Adrenal gland (tissue), 9 donors: ENCODE measurements at regions not wholly inside any gene's neighbourhood (a gene's known extent, or its start where the extent isn't known, plus 50 kb on each side); places are given as distances from the start of the nearest gene placed in this dataset.

Experiments
- DNase-seq, 7 donors: peaks; one replicate each; pipeline ENCODE4 v3.0.0-alpha.2; 2019 to 2020
- H3K27ac ChIP-seq, 5 donors: fragments of 200-600 bp; sonication (generic) in 4 of 5; 1 replicate in 3 of 5; 2 replicates in 2 of 5; pipeline versions ENCODE4 v1.5.1 to v1.8.0; 2016 to 2020; ENCODE audit warnings: mild to moderate bottlenecking in 1 of 5
- H3K27me3 ChIP-seq: fragments of 200-600 bp; 2 replicates; pipeline ENCODE4 v1.8.0; 2021
- H3K36me3 ChIP-seq, 2 donors: fragments of 200-600 bp; replicated peaks in 1 of 2; 1 replicate in 1 of 2; 2 replicates in 1 of 2; pipeline versions ENCODE4 v1.5.1 to v1.8.0; 2018 to 2022
- H3K4me1 ChIP-seq, 2 donors: fragments of 200-600 bp; replicated peaks in 1 of 2; 1 replicate in 1 of 2; 2 replicates in 1 of 2; pipeline versions ENCODE4 v1.5.1 to v1.8.0; 2018 to 2021
- H3K4me3 ChIP-seq, 4 donors: fragments of 200-600 bp; sonication (generic) in 3 of 4; one replicate each; pipeline ENCODE4 v1.5.1; 2016 to 2018
- H3K9me3 ChIP-seq, 3 donors: fragments of 200-600 bp; sonication (generic) in 1 of 3; replicated peaks in 1 of 3; 1 replicate in 2 of 3; 2 replicates in 1 of 3; pipeline versions ENCODE4 v1.5.1 to v1.8.0; 2016 to 2021
- POLR2A ChIP-seq, 2 donors: fragments of 450-650 bp; IDR thresholded peaks; one replicate each; pipeline ENCODE4 v1.6.1; 2017; ENCODE audit warnings: antibody characterized with exemption in 2 of 2, mild to moderate bottlenecking in 2 of 2, moderate library complexity in 1 of 2
- WGBS, 4 donors: extraction: QIAGEN DNeasy Blood & Tissue Kit in 2 of 4; methylation state at CpG; one replicate each; pipeline versions ENCODE4 v1.1.5 to v1.1.7; 2013 to 2017; 5-methylcytosine and 5-hydroxymethylcytosine counted together
- intact Hi-C, 2 donors: fragments of 100-400 bp; cut with DNase I; formaldehyde crosslinking; loops; one replicate each; pipeline versions ENCODE4 v1.14.1 to v1.15.0; 2022 to 2023
- TF ChIP-seq, protein P1 (sequence below), 6 experiments: fragments of 450-650 bp in 4 of 6; fragments of 200-600 bp in 2 of 6; sonication (generic) in 1 of 6; IDR thresholded peaks; 1 replicate in 5 of 6; 2 replicates in 1 of 6; pipeline versions ENCODE4 v1.5.1 to v1.8.0; 2016 to 2021; ENCODE audit warnings: antibody characterized with exemption in 6 of 6, mild to moderate bottlenecking in 2 of 6, moderate library complexity in 1 of 6
- donor health status: healthy with polysubstance abuse.
- donor health status: Bipolar disorder and iron deficiency.
- donor health status: DM: yes; HTN: yes; CAD: no.
- donor health status: DM: no; HTN: no; CAD: no.
- donor health status: DM: no; HTN: no; CAD: no.

DNA sequence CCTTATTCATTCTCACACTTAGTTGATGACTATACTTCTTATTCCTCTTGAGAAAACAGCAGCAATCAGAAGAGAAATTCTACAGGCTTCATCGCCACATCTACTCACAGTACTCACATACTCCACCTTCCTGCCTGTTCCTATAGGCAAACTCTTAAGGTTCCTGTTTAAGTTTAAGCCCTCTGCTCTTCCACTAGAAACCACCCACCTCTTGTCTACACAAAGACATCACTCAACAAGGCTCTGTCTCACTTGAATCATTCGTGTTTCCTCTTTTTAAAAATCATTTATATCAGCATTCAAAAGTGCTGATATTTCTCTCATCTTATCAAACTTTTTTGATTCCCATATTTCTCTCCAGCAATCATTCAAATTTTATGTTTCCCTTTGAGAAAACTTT, 85.5 kb upstream of the ADO start:
- no peak overlapping the region for H3K27ac ChIP-seq

DNA sequence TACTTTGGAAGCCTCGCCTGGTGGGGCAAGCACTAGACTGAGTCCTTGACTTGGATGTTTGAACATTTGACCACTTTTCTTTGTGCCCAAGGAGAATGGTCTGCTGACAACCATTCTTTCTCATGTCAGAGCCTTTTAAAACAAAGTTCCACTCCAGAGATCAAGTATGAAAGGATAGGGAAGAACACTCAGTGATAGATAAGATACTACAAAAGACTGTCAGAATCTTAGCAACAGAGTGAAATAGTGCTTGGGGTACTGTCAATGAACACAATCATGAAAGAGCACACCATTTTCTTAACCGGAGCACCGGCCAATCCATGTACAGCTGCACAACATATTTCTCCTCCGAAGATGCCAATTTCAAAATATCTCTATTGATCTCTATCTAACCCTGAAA, 82.8 kb upstream of the ADO start:
- intact Hi-C loops: no loop called here
- WGBS, 4 donors: 76 to 80% (median 79%) methylated on average over 4 of the region's 4 CpGs
- Histone ChIP-seq H3K4me1 (no peaks in the 10 kb centered on the region), H3K9me3 (no peaks in the 10 kb centered on the region), H3K36me3 (no peaks in the 10 kb centered on the region), H3K27ac (no peak overlapping the region), H3K4me3 (no peak overlapping the region), H3K27me3 (no peaks in the 10 kb centered on the region)
- no peak for DNase-seq
- TF ChIP-seq, protein P1, sequence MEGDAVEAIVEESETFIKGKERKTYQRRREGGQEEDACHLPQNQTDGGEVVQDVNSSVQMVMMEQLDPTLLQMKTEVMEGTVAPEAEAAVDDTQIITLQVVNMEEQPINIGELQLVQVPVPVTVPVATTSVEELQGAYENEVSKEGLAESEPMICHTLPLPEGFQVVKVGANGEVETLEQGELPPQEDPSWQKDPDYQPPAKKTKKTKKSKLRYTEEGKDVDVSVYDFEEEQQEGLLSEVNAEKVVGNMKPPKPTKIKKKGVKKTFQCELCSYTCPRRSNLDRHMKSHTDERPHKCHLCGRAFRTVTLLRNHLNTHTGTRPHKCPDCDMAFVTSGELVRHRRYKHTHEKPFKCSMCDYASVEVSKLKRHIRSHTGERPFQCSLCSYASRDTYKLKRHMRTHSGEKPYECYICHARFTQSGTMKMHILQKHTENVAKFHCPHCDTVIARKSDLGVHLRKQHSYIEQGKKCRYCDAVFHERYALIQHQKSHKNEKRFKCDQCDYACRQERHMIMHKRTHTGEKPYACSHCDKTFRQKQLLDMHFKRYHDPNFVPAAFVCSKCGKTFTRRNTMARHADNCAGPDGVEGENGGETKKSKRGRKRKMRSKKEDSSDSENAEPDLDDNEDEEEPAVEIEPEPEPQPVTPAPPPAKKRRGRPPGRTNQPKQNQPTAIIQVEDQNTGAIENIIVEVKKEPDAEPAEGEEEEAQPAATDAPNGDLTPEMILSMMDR (IDR thresholded peaks at IDR 0.05): no peak
- no peak for TF ChIP-seq POLR2A (IDR thresholded peaks at IDR 0.05)

More for the DNA sequence above, 85.5 kb upstream of the ADO start:
- no peaks in the 10 kb centered on the region for H3K27me3 ChIP-seq
- 73 to 79% (median 77%) methylated on average over 2 of the region's 2 CpGs for WGBS, 4 donors
- TF ChIP-seq POLR2A (IDR thresholded peaks at IDR 0.05): no peak
- TF ChIP-seq, protein P1 (IDR thresholded peaks at IDR 0.05): no peak
- H3K36me3 ChIP-seq: no peaks in the 10 kb centered on the region
- H3K4me3 ChIP-seq: no peak overlapping the region
- no peaks in the 10 kb centered on the region for H3K9me3 ChIP-seq
- intact Hi-C loops: no loop called here
- DNase-seq: no peak
- H3K4me1 ChIP-seq: no peaks in the 10 kb centered on the region

DNA sequence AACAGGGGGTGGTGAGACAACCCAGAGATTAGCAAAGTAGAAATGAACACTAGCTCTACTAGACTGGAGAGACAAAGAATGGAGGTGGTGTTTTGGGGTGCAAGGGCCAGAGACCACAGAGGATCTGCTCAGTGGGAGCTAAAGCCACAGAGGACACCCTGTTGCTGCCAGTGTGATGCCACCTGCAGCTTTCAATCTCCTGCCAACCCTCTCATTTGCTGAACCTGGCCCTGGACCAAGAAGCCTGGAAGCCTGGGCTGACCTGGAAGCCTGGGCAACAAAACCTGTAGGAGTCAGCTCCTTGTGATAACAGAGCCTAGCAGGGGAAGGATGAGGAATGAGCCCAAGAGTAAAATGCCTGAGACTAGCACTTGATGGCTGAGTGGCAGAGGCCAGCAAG, 81.1 kb upstream of the ADO start:
- intact Hi-C loops: no loop called here
- no peak for DNase-seq
- no peaks in the 10 kb centered on the region for H3K36me3 ChIP-seq
- H3K4me3 ChIP-seq: no peak overlapping the region
- no peaks in the 10 kb centered on the region for H3K9me3 ChIP-seq
- no peaks in the 10 kb centered on the region for H3K27me3 ChIP-seq
- H3K4me1 ChIP-seq: no peaks in the 10 kb centered on the region
- TF ChIP-seq, protein P1 (IDR thresholded peaks at IDR 0.05): no peak
- no peak for TF ChIP-seq POLR2A (IDR thresholded peaks at IDR 0.05)
- H3K27ac ChIP-seq: no peak overlapping the region

DNA sequence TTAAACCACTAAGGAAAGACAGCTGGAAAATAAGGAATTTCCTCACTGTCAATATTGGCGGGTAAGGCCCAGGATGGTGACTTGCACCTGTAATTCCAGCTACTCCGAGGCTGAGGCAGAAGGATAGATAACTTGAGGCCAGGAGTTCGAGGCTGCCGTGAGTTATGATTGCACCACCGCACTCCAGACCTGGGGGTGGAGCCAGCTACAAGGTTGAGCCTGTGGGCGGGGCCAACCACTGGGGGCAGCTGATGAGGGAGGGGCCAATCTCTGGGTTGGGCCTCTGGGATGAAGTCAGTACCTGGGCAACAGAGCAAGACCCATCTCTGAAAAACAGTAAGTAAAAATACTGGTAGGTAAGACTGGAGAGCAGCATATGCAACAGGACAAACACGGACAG, 80.1 kb upstream of the ADO start:
- intact Hi-C loops: no loop called here
- H3K36me3 ChIP-seq: no peaks in the 10 kb centered on the region

More for the DNA sequence above, 80.1 kb upstream of the ADO start:
- Histone ChIP-seq H3K27ac (no peak overlapping the region), H3K4me3 (no peak overlapping the region), H3K27me3 (no peaks in the 10 kb centered on the region), H3K9me3 (no peaks in the 10 kb centered on the region), H3K4me1 (no peaks in the 10 kb centered on the region)
- 79 to 85% (median 80%) methylated on average over 7 of the region's 7 CpGs for WGBS, 4 donors
- TF ChIP-seq POLR2A (IDR thresholded peaks at IDR 0.05): no peak
- TF ChIP-seq, protein P1 (IDR thresholded peaks at IDR 0.05): no peak
- no peak for DNase-seq
